ENCODE measurements at regions not wholly inside any gene's neighbourhood (a gene's known extent, or its start where the extent isn't known, plus 50 kb on each side); places are given as distances from the start of the nearest gene placed in this dataset.
"Not testable (repeated sequence)": the region's sequence is repeated elsewhere in the genome, so short reads cannot be mapped to it uniquely, and the experiment has no call there.

GRCh38 chr6:11486959-11487358 is 50.6 kb upstream of the TMEM170B start:
- no peak for FAIRE-seq

- FAIRE-seq: no peak
These were observed 51.1 kb upstream of the TMEM170B start for GRCh38 chr6:11486486-11486885.

- FAIRE-seq: no peak
These were observed 51.5 kb upstream of the TMEM170B start for GRCh38 chr6:11486051-11486450.

GRCh38 chr6:11485271-11485670 is 52.3 kb upstream of the TMEM170B start:
- FAIRE-seq: peak; percentile 97

GRCh38 chr6:11484441-11484840 is 53.1 kb upstream of the TMEM170B start:
- FAIRE-seq: peak; percentile 95

- no peak for FAIRE-seq
These were observed 54.9 kb upstream of the TMEM170B start for GRCh38 chr6:11482616-11483015.

- FAIRE-seq: no peak
These were observed 57.0 kb upstream of the TMEM170B start for GRCh38 chr6:11480541-11480940.

- FAIRE-seq: peak; percentile 99
These were observed 58.3 kb upstream of the TMEM170B start for GRCh38 chr6:11479296-11479695.

- FAIRE-seq: no peak
These were observed 59.0 kb upstream of the TMEM170B start for GRCh38 chr6:11478586-11478985.

GRCh38 chr6:11475016-11475415 is 62.5 kb upstream of the TMEM170B start:
- no peak for FAIRE-seq

GRCh38 chr6:11473008-11473740 is 64.4 kb upstream of the TMEM170B start:
- FAIRE-seq: peak; percentile 11

- no peak for FAIRE-seq
These were observed 66.3 kb upstream of the TMEM170B start for GRCh38 chr6:11471261-11471660.

- FAIRE-seq: no peak
These were observed 67.9 kb upstream of the TMEM170B start for GRCh38 chr6:11469684-11470083.

- FAIRE-seq: not testable (repeated sequence)
These were observed 69.3 kb upstream of the TMEM170B start for GRCh38 chr6:11468271-11468670.

GRCh38 chr6:11467364-11467763 is 70.2 kb upstream of the TMEM170B start:
- FAIRE-seq: no peak

GRCh38 chr6:11463398-11463780 is 74.2 kb upstream of the TMEM170B start:
- no peak for FAIRE-seq

GRCh38 chr6:11462742-11463397 is 74.7 kb upstream of the TMEM170B start:
- no peak for FAIRE-seq

GRCh38 chr6:11460837-11461661 is 76.5 kb upstream of the TMEM170B start:
- no peak for FAIRE-seq

GRCh38 chr6:11460001-11460668 is 77.4 kb upstream of the TMEM170B start:
- FAIRE-seq: no peak

- FAIRE-seq: no peak
These were observed 78.4 kb upstream of the TMEM170B start for GRCh38 chr6:11459079-11459610.

- FAIRE-seq: no peak
These were observed 79.0 kb upstream of the TMEM170B start for GRCh38 chr6:11458509-11458908.

- not testable (repeated sequence) for FAIRE-seq
These were observed 80.1 kb upstream of the TMEM170B start for GRCh38 chr6:11457422-11457821.

- FAIRE-seq: not testable (repeated sequence)
These were observed 85.4 kb upstream of the TMEM170B start for GRCh38 chr6:11452106-11452505.
